Cardiac muscle cell (in vitro differentiated cells and primary cell): ENCODE measurements at regions not wholly inside any gene's neighbourhood (a gene's known extent, or its start where the extent isn't known, plus 50 kb on each side); places are given as distances from the start of the nearest gene placed in this dataset.
A peak's percentile ranks its signal among the peaks of the same experiment; 100 is the strongest.

ENCODE experiments used
- DNase-seq, 2 donors: peaks; one replicate each; pipeline versions ENCODE4 v3.0.0 to v3.0.0-alpha.2; 2010 to 2017; ENCODE audit warnings: low read depth in 1 of 2, low spot score in 1 of 2
- H3K27ac ChIP-seq: fragments of 200-600 bp; sonication (generic); 2 replicates; pipeline ENCODE4 v1.5.1; 2016
- H3K27me3 ChIP-seq: fragments of 200-600 bp; sonication (generic); 2 replicates; pipeline ENCODE4 v1.6.0; 2016; ENCODE audit warnings: control low read depth
- H3K36me3 ChIP-seq: fragments of 200-600 bp; sonication (generic); 2 replicates; pipeline ENCODE4 v1.5.1; 2016; ENCODE audit warnings: control low read depth
- H3K4me1 ChIP-seq: fragments of 200-600 bp; sonication (generic); 2 replicates; pipeline ENCODE4 v1.8.1; 2017; ENCODE audit warnings: low read depth, mild to moderate bottlenecking, mixed run types
- H3K4me3 ChIP-seq: fragments of 200-600 bp; sonication (generic); 2 replicates; pipeline ENCODE4 v1.5.1; 2016; ENCODE audit warnings: mild to moderate bottlenecking
- H3K9me3 ChIP-seq: fragments of 200-600 bp; sonication (generic); 2 replicates; pipeline ENCODE4 v1.5.1; 2017; ENCODE audit warnings: low read depth, mild to moderate bottlenecking, control low read depth
- TF ChIP-seq, protein P1 (sequence below): IDR thresholded peaks from 2 replicates; pipeline ENCODE4 v1.5.1; 2012; ENCODE audit warnings: low read depth, mild to moderate bottlenecking, low read length

DNA sequence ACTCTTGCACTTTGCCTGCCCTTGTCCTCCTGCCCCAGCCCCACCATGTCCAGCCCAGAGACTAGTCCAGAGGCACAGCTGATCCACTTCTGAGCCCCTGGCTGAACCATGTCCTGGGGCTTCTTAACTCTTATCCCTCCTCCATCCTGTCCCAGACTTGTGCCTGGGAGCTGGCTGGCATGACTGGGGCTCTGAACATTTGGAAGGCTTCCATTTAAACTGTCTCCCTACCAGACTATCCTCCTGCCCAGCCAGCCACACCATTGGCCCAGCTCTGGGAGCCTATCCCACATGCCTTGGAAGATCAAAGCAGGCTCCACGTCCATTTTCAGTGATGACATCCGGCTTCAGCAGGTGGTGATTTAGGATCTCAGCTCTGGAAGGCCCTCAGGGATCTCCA lies 57.4 kb downstream of the FAM241B start:
- H3K27ac ChIP-seq = no peak overlapping the region
- peaks cover 28% of the 10 kb centered on the region for H3K4me1 ChIP-seq
- no peaks in the 10 kb centered on the region for H3K27me3 ChIP-seq
- H3K36me3 ChIP-seq = no peaks in the 10 kb centered on the region
- H3K9me3 ChIP-seq = no peaks in the 10 kb centered on the region
- H3K4me3 ChIP-seq = no peak overlapping the region
- TF ChIP-seq, protein P1, sequence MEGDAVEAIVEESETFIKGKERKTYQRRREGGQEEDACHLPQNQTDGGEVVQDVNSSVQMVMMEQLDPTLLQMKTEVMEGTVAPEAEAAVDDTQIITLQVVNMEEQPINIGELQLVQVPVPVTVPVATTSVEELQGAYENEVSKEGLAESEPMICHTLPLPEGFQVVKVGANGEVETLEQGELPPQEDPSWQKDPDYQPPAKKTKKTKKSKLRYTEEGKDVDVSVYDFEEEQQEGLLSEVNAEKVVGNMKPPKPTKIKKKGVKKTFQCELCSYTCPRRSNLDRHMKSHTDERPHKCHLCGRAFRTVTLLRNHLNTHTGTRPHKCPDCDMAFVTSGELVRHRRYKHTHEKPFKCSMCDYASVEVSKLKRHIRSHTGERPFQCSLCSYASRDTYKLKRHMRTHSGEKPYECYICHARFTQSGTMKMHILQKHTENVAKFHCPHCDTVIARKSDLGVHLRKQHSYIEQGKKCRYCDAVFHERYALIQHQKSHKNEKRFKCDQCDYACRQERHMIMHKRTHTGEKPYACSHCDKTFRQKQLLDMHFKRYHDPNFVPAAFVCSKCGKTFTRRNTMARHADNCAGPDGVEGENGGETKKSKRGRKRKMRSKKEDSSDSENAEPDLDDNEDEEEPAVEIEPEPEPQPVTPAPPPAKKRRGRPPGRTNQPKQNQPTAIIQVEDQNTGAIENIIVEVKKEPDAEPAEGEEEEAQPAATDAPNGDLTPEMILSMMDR = no peak
- DNase-seq = no peak

DNA sequence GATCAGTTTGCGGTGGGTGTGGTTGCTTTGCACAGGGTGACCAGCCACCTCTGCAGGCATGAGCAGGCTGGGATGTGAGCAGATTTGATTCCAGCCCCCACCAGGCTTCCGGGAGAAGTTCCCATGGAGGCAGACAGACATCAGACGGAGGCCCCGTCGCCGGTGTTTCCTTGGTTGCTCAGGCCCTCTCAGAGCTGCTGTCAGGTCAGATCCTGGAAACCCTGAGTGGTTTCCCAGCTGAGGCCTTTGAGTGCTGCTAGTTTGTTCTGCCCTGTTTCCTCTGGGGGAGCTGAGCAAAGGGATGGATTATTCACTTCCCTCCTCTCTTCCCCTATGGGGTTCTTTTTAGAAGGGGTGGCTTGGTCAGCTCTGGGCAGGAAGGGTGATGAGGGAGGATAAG lies 62.2 kb downstream of the FAM241B start:
- Histone ChIP-seq H3K4me3 (no peak overlapping the region), H3K36me3 (no peaks in the 10 kb centered on the region), H3K27me3 (no peaks in the 10 kb centered on the region), H3K27ac (no peak overlapping the region), H3K4me1 (no peaks in the 10 kb centered on the region), H3K9me3 (no peaks in the 10 kb centered on the region)
- TF ChIP-seq, protein P1 = no peak
- no peak for DNase-seq

DNA sequence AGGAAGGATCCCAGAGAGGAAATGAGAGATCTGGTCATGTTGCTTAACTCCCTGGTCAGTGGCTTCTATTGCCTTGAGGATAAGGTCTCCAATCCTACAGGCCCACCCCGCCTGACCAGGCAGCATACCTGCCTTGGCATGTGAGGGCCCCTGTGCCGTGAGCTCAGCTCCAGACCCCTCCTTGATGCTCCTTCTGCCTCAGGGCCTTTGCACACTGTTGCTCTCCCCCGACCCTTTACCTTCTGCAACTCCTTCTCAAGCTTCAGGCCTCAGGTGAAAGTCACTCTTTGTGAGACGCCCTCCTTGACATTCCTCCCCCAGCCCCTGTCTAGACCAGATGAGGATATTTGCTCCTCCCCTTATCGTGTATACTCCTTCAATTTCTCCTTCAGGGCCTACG lies 62.8 kb downstream of the FAM241B start:
- DNase-seq = no peak
- Histone ChIP-seq H3K27ac (no peak overlapping the region), H3K4me3 (no peak overlapping the region), H3K4me1 (no peaks in the 10 kb centered on the region), H3K27me3 (no peaks in the 10 kb centered on the region), H3K36me3 (no peaks in the 10 kb centered on the region), H3K9me3 (no peaks in the 10 kb centered on the region)
- TF ChIP-seq, protein P1 = no peak

DNA sequence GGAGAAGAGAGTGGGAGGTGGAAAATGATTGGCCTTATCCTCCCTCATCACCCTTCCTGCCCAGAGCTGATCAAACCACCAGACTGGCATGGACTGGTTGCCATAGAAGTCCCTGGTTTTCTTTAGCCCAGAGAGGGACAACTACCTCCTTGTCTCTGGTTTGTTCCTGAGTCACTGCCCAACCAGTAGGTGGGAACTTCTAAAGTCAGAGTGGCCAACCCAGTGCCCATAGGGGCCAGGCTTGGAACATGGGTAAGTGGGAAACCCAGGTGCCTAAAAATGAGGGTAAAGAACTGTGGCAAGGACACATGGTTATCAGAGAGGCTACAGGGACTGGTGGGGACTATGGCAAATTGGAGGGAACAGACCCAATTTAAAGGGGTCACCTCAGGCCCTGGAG lies 63.8 kb downstream of the FAM241B start:
- H3K27me3 ChIP-seq = no peaks in the 10 kb centered on the region
- H3K4me3 ChIP-seq = no peak overlapping the region
- no peak for DNase-seq
- TF ChIP-seq, protein P1 = no peak
- no peak overlapping the region for H3K27ac ChIP-seq
- no peaks in the 10 kb centered on the region for H3K4me1 ChIP-seq
- no peaks in the 10 kb centered on the region for H3K9me3 ChIP-seq
- no peaks in the 10 kb centered on the region for H3K36me3 ChIP-seq

DNA sequence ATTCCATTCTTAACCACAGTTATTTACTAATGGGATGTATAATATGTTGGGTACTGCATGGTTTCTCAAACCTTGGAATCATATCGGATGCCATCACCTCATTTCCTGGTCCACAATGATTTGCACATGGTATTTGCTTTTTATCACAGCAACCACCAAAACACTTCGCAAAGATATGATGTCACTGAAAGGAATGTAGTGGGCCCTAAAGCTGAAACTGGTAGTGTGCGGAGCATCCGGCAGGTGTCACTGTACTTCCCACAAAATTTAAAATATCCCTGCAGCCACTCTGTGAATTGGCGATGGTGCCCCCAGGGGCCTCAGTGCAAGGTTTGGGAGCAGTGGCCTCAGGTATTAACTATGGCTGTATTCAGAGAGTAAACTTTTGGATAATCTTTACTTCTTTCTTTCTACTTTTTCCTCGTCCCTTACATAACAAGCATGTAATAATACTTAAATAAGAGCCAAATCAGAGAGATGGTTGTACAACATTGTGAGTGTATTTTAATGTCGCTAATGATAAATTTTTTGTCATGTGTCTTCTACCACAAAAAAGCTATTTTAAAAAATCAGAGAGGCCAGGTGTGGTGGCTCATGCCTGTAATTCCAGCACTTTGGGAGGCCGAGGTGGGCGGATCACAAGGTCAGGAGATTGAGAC lies 66.2 kb downstream of the FAM241B start:
- peak; percentile 62 to 90 for DNase-seq
- no peaks in the 10 kb centered on the region for H3K4me1 ChIP-seq
- no peak overlapping the region for H3K27ac ChIP-seq
- H3K27me3 ChIP-seq = peaks cover 8% of the 10 kb centered on the region
- H3K36me3 ChIP-seq = no peaks in the 10 kb centered on the region
- H3K4me3 ChIP-seq = no peak overlapping the region
- no peaks in the 10 kb centered on the region for H3K9me3 ChIP-seq
- TF ChIP-seq, protein P1 = peak; percentile 71
